GM12878 (cell line): ENCODE measurements at regions not wholly inside any gene's neighbourhood (a gene's known extent, or its start where the extent isn't known, plus 50 kb on each side); places are given as distances from the start of the nearest gene placed in this dataset.

ENCODE experiments used
- ATAC-seq: fragments of 200-7000 bp; cut with Tn5 transposase; 3 replicates; pipeline ENCODE4 v1.9.1; 2020; ENCODE audit warnings: mild to moderate bottlenecking, moderate library complexity
- BruUV-seq: library from RNA; stranded (reverse); fragments of 400-500 nt; replicated peaks from 2 replicates; lab custom pipeline; 2021; lab: Mats Ljungman, UMichigan
- CTCF ChIA-PET: fragments of 300-600 bp; sonication (Branson Sonifier 250); formaldehyde crosslinking; extraction: SDS; loops from one replicate; lab custom pipeline; 2021; ENCODE audit warnings: inconsistent platforms; lab: Yijun Ruan, JAX
- POLR2A ChIA-PET: fragments of 350-600 bp; formaldehyde crosslinking; extraction: SDS; loops from one replicate; lab custom pipeline; 2021; ENCODE audit warnings: inconsistent platforms; lab: Charles Lee
- RAD21 ChIA-PET: fragments of 300-600 bp; sonication (Branson Sonifier 250); formaldehyde crosslinking; loops from one replicate; lab custom pipeline; 2023; ENCODE audit warnings: antibody characterized with exemption; ENCODE audit not compliant: unreplicated experiment; lab: Charles Lee
- SMC1A ChIA-PET: fragments of 300-600 bp; sonication (Branson Sonifier 250); formaldehyde crosslinking; loops from one replicate; lab custom pipeline; 2023; ENCODE audit not compliant: unreplicated experiment, uncharacterized antibody; lab: Charles Lee
- DNase-seq: peaks from one replicate; pipeline ENCODE4 v3.0.0-alpha.2; 2011; ENCODE audit warnings: low read depth, low spot score
- FAIRE-seq: peaks from 3 replicates; lab custom pipeline; 2011; peaks lifted over from hg19 to GRCh38; lab: Jason Lieb, UNC
- H2AFZ ChIP-seq: 2 replicates; pipeline ENCODE4 v1.6.0; 2011; ENCODE audit warnings: low read depth, low read length, control low read depth; ENCODE audit not compliant: control insufficient read depth
- H3K27ac ChIP-seq: 2 replicates; pipeline ENCODE4 v1.5.1; 2011; ENCODE audit warnings: control low read depth; ENCODE audit not compliant: control insufficient read depth, insufficient read depth
- H3K27me3 ChIP-seq, 2 experiments: replicated peaks in 1 of 2; 2 replicates each; pipeline versions ENCODE4 v1.6.0 to v1.6.1; 2011; ENCODE audit warnings: low read length in 1 of 2; ENCODE audit not compliant: control insufficient read depth in 2 of 2, insufficient read depth in 2 of 2
- H3K36me3 ChIP-seq, 2 experiments: 2 replicates each; pipeline ENCODE4 v1.5.1; 2011; ENCODE audit warnings: low read length in 1 of 2; ENCODE audit not compliant: control insufficient read depth in 2 of 2, insufficient read depth in 2 of 2
- H3K4me1 ChIP-seq: 2 replicates; pipeline ENCODE4 v1.6.1; 2011; ENCODE audit warnings: mild to moderate bottlenecking, low read length, moderate library complexity, mixed read lengths; ENCODE audit not compliant: control insufficient read depth, insufficient read depth
- H3K4me2 ChIP-seq: 2 replicates; pipeline ENCODE4 v1.6.0; 2011; ENCODE audit warnings: control low read depth; ENCODE audit not compliant: control insufficient read depth, insufficient read depth
- H3K4me3 ChIP-seq: fragments of 200-600 bp; sonication (generic); 2 replicates; pipeline ENCODE4 v1.5.1; 2016
- H3K79me2 ChIP-seq: 2 replicates; pipeline ENCODE4 v1.6.0; 2011; ENCODE audit warnings: low read length; ENCODE audit not compliant: control insufficient read depth, insufficient read depth
- H3K9ac ChIP-seq: 2 replicates; pipeline ENCODE4 v1.8.0; 2011; ENCODE audit warnings: low read length, control low read depth, mixed read lengths; ENCODE audit not compliant: control insufficient read depth, insufficient read depth
- H3K9me3 ChIP-seq: replicated peaks from 3 replicates; pipeline ENCODE4 v1.5.1; 2011; ENCODE audit warnings: mild to moderate bottlenecking, low read length; ENCODE audit not compliant: control insufficient read depth, insufficient read depth
- H4K20me1 ChIP-seq: 2 replicates; pipeline ENCODE4 v1.6.0; 2011; ENCODE audit not compliant: control insufficient read depth, insufficient read depth
- CBX3 ChIP-seq: fragments of 200-600 bp; sonication (generic); IDR thresholded peaks from 2 replicates; pipeline ENCODE4 v1.6.1; 2016; ENCODE audit warnings: low read depth, borderline replicate concordance
- CHD2 ChIP-seq: IDR thresholded peaks from 2 replicates; pipeline ENCODE4 v1.6.1; 2011; ENCODE audit warnings: low read depth, low read length, improper control_type of control experiment, borderline replicate concordance
- NFIC ChIP-seq: IDR thresholded peaks from 2 replicates; pipeline ENCODE4 v1.6.1; 2012; ENCODE audit warnings: low read depth, mild to moderate bottlenecking, inconsistent platforms, low read length, moderate library complexity
- RB1 ChIP-seq: fragments of 450-650 bp; formaldehyde crosslinking; IDR thresholded peaks from 2 replicates; pipeline ENCODE4 v1.6.1; 2017; ENCODE audit warnings: mild to moderate bottlenecking, borderline replicate concordance
- STAT3 ChIP-seq: IDR thresholded peaks from 2 replicates; pipeline ENCODE4 v1.6.1; 2011; ENCODE audit warnings: low read depth, low read length, improper control_type of control experiment
- SUZ12 ChIP-seq: fragments of 200-600 bp; sonication (generic); IDR thresholded peaks from one replicate; pipeline ENCODE4 v1.6.1; 2018; ENCODE audit warnings: antibody characterized with exemption, mild to moderate bottlenecking; ENCODE audit not compliant: unreplicated experiment
- TARDBP ChIP-seq: IDR thresholded peaks from 2 replicates; pipeline ENCODE4 v1.6.1; 2016; ENCODE audit warnings: borderline replicate concordance
- WGBS: methylation state at CpG from one replicate; pipeline ENCODE4 v1.1.6; 2016; ENCODE audit warnings: low lambda C conversion rate; ENCODE audit not compliant: insufficient replicate concordance, insufficient coverage; ENCODE audit errors: missing lambda C conversion rate; 5-methylcytosine and 5-hydroxymethylcytosine counted together
- in situ Hi-C: fragments of 300-500 bp; cut with MboI; formaldehyde crosslinking; loops from 9 replicates; pipeline ENCODE4 v1.14.3; 2018; ENCODE audit warnings: mixed read lengths
- intact Hi-C: fragments of 100-400 bp; cut with micrococcal nuclease; formaldehyde crosslinking; loops from one replicate; pipeline ENCODE4 v1.14.2; 2022; ENCODE audit not compliant: unreplicated experiment
- TF ChIP-seq, protein P1 (sequence below): fragments of 450-650 bp; IDR thresholded peaks from 2 replicates; pipeline ENCODE4 v1.6.1; 2017; ENCODE audit warnings: antibody characterized with exemption, mild to moderate bottlenecking, moderate library complexity

DNA sequence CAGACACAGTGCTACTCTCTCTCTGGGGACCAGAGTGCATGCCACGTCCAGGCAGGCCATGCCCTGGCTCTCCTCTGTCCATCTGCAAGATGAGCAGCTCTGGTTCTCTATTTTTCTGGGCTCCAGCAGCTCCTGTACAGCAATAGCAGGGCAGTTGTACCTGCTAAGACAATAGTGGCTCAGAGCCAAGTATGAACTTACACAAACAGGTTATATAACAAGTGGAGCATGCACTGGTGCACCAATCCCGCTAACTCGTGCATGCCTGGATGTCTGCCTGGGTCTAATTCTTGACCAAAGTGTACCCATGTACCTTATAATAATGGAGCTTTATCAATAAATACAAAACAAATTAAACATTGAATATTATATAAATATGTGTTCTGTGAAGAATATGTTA is 392.3 kb downstream of the CENPC start (continued):
- TF ChIP-seq, protein P1, sequence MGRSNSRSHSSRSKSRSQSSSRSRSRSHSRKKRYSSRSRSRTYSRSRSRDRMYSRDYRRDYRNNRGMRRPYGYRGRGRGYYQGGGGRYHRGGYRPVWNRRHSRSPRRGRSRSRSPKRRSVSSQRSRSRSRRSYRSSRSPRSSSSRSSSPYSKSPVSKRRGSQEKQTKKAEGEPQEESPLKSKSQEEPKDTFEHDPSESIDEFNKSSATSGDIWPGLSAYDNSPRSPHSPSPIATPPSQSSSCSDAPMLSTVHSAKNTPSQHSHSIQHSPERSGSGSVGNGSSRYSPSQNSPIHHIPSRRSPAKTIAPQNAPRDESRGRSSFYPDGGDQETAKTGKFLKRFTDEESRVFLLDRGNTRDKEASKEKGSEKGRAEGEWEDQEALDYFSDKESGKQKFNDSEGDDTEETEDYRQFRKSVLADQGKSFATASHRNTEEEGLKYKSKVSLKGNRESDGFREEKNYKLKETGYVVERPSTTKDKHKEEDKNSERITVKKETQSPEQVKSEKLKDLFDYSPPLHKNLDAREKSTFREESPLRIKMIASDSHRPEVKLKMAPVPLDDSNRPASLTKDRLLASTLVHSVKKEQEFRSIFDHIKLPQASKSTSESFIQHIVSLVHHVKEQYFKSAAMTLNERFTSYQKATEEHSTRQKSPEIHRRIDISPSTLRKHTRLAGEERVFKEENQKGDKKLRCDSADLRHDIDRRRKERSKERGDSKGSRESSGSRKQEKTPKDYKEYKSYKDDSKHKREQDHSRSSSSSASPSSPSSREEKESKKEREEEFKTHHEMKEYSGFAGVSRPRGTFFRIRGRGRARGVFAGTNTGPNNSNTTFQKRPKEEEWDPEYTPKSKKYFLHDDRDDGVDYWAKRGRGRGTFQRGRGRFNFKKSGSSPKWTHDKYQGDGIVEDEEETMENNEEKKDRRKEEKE, result no peak
- no peak for TF ChIP-seq SUZ12
- no peak for TF ChIP-seq NFIC

DNA sequence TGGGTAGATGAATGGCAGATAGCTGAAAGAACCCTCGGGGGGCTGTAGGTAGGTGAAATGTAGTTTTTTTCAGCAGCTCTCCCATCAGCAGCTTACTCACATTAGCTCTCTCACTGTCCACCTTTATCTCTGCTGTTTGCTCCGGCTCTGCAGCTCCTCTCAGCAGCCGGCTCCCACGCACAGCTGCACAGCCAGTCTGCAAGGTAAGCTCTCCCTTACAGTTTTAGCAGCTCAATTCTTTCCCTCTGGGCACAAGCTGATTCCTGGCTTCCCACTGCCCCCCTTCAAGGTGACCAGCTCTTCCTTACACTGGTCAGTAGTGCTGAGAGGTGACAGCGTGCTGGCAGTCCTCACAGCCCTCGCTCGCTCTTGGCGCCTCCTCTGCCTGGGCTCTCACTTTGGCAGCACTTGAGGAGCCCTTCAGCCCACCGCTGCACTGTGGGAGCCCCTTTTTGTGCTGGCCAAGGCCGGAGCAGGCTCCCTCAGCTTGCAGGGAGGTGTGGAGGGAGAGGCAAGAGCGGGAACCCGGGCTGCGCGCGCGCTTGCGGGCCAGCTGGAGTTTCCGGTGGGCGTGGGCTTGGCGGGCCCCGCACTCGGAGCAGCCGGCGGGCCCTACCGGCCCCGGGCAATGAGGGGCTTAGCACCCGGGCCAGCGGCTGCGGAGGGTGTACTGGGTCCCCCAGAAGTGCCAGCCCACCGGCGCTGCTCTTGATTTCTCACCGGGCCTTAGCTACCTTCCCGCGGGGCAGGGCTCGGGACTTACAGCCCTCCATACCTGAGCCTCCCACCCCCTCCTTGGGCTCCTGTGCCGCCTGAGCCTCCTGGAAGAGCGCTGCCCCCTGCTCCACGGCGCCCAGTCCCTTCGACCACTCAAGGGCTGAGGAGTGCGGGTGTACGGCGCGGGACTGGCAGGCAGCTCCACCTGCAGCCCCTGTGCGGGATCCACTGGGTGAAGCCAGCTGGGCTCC is 393.6 kb downstream of the CENPC start:
- Histone ChIP-seq H3K4me3 (no peak overlapping the region), H3K4me2 (no peak overlapping the region), H3K27ac (no peak overlapping the region), H3K9me3 (no peaks in the 10 kb centered on the region), H3K79me2 (no peaks in the 10 kb centered on the region), H3K36me3 (no peaks in the 10 kb centered on the region), H2AFZ (no peak overlapping the region), H3K27me3 (no peaks in the 10 kb centered on the region), H3K4me1 (no peaks in the 10 kb centered on the region), H3K9ac (no peak overlapping the region), H4K20me1 (no peaks in the 10 kb centered on the region)
- DNase-seq, result no peak
- ChIA-PET CTCF (no interaction called here), SMC1A (no interaction called here), RAD21 (no interaction called here), POLR2A (no interaction called here)
- intact Hi-C loops (no loop called here), in situ Hi-C loops (no loop called here)
- 63% methylated on average over 33 of the region's 45 CpGs for WGBS
- no peak for FAIRE-seq
- TF ChIP-seq TARDBP, result no peak
- no peak for TF ChIP-seq STAT3
- no peak for TF ChIP-seq RB1
- no peak for TF ChIP-seq CHD2
- no peak for TF ChIP-seq CBX3
- no peak for ATAC-seq
- BruUV-seq, result no TSS peak
